GM18909 (cell line): ENCODE measurements at regions not wholly inside any gene's neighbourhood (a gene's known extent, or its start where the extent isn't known, plus 50 kb on each side); places are given as distances from the start of the nearest gene placed in this dataset.

Experiments
- ATAC-seq: cut with Tn5 transposase; IDR thresholded peaks from one replicate; pipeline ENCODE4 v1.9.1; 2021; ENCODE audit warnings: mild to moderate bottlenecking; ENCODE audit not compliant: unreplicated experiment, poor library complexity

- ATAC-seq = no peak
Observed at GRCh38 chr20:9923648-9924047, 84.8 kb upstream of the PAK5 start.

- ATAC-seq = no peak
Observed at GRCh38 chr20:9920866-9921265, 82.0 kb upstream of the PAK5 start.

- ATAC-seq = peak; percentile 92
Observed at GRCh38 chr20:9919271-9920014, 80.6 kb upstream of the PAK5 start.

GRCh38 chr20:9918348-9918747 lies 79.5 kb upstream of the PAK5 start:
- peak; percentile 43 for ATAC-seq

- ATAC-seq = no peak
Observed at GRCh38 chr20:9916761-9917160, 77.9 kb upstream of the PAK5 start.

GRCh38 chr20:9912858-9913434 lies 74.1 kb upstream of the PAK5 start:
- ATAC-seq = no peak

- ATAC-seq = no peak
Observed at GRCh38 chr20:9912290-9912689, 73.4 kb upstream of the PAK5 start.

- no peak for ATAC-seq
Observed at GRCh38 chr20:9911519-9911918, 72.6 kb upstream of the PAK5 start.

- no peak for ATAC-seq
Observed at GRCh38 chr20:9909167-9909566, 70.3 kb upstream of the PAK5 start.

- no peak for ATAC-seq
Observed at GRCh38 chr20:9903048-9903655, 64.3 kb upstream of the PAK5 start.

GRCh38 chr20:9889270-9889981 lies 50.5 kb upstream of the PAK5 start:
- no peak for ATAC-seq
